ENCODE measurements at regions not wholly inside any gene's neighbourhood (a gene's known extent, or its start where the extent isn't known, plus 50 kb on each side); places are given as distances from the start of the nearest gene placed in this dataset.

DNA sequence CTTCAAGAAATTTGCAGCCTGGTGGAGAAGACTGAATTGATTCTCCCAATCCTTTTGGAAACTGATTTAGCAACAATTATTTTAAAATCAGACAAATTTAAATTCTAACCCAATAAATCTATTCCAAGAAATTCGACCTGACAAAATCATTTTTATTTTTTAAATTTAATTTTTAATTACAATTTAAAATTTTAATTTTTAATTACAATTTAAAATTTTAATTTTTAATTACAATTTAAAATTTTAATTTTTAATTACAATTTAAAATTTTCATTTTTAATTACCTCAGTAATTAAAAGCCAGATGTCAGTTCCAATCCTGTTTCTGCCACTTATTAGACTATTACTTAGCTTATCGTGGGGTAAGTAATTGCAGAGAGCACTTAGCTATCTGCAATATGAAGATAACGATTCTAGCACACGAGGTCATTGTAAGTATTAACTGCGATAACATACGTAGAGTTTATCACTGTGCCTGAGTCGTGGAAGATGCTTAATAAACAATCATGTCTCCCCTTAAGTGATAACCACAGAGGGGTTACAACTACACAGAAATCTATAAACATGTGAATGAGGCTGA lies 346.4 kb upstream of the SLC24A2 start:
- TF ChIP-seq, protein P1, sequence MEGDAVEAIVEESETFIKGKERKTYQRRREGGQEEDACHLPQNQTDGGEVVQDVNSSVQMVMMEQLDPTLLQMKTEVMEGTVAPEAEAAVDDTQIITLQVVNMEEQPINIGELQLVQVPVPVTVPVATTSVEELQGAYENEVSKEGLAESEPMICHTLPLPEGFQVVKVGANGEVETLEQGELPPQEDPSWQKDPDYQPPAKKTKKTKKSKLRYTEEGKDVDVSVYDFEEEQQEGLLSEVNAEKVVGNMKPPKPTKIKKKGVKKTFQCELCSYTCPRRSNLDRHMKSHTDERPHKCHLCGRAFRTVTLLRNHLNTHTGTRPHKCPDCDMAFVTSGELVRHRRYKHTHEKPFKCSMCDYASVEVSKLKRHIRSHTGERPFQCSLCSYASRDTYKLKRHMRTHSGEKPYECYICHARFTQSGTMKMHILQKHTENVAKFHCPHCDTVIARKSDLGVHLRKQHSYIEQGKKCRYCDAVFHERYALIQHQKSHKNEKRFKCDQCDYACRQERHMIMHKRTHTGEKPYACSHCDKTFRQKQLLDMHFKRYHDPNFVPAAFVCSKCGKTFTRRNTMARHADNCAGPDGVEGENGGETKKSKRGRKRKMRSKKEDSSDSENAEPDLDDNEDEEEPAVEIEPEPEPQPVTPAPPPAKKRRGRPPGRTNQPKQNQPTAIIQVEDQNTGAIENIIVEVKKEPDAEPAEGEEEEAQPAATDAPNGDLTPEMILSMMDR (IDR thresholded peaks at IDR 0.05), result no peak
- TF ChIP-seq POLR2AphosphoS5 (IDR thresholded peaks at IDR 0.05) (no peak), POLR2A (IDR thresholded peaks at IDR 0.05) (no peak)
- Histone ChIP-seq H3K27me3 (replicated peaks; ENCODE audit: insufficient read depth) (no peaks in the 10 kb centered on the region), H3K27ac (no peak overlapping the region), H3K4me3 (no peak overlapping the region), H3K36me3 (no peaks in the 10 kb centered on the region), H3K9me3 (no peaks in the 10 kb centered on the region), H3K4me1 (replicated peaks) (no peaks in the 10 kb centered on the region)
- WGBS, result 86% methylated on average over 7 of the region's 7 CpGs
- intact Hi-C loops (cut with DNase I), result no loop called here
- DNase-seq (ENCODE audit: low spot score), result no peak

DNA sequence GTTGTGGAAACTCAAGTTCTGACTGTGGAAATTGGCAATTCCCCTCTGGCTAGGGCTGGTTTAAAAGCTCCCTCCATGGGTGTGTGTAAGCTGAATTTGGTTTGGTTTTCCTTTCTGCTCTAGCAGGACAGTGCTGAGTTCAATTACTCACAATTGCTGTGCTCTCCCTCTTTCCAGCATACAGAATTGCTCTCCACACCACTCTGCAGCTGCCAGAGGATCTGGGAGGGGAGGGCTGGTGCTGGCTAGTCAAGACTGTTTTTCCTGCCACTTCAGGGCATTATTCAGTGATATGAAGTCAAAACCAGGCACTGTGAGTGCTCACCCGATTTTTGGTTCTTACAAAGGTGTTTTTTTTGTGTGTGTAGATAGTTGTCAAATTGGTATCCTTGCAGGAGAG lies 336.9 kb upstream of the SLC24A2 start:
- H3K4me3 ChIP-seq, result no peak overlapping the region
- H3K36me3 ChIP-seq, result no peaks in the 10 kb centered on the region
- no peaks in the 10 kb centered on the region for H3K4me1 ChIP-seq (replicated peaks)
- no peak overlapping the region for H3K27ac ChIP-seq
- H3K27me3 ChIP-seq (replicated peaks; ENCODE audit: insufficient read depth), result no peaks in the 10 kb centered on the region
- intact Hi-C loops (cut with DNase I), result no loop called here
- no peaks in the 10 kb centered on the region for H3K9me3 ChIP-seq
- 70% methylated on average over 1 of the region's 1 CpG for WGBS
- TF ChIP-seq, protein P1 (IDR thresholded peaks at IDR 0.05), result no peak
- TF ChIP-seq POLR2AphosphoS5 (IDR thresholded peaks at IDR 0.05) (no peak), POLR2A (IDR thresholded peaks at IDR 0.05) (no peak)
- DNase-seq (ENCODE audit: low spot score), result no peak

DNA sequence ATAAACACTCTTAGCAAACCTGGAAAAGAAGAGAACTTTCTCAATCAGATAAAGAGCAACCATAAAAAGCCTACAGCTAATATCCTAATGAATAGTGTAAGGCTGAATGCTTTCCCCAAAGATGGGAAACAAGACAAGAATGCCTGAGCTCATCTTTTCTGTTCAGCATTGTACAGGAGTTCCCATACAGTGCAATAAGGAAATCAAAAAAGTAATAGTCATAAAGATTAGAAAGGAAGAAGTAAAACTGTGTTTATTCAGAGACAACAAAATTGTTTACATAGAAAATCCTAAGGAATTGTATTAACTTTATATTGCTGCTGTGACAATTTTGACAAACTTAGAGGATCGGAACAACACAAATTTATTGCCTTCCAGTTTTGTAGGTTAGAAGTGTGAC lies 330.7 kb upstream of the SLC24A2 start:
- Histone ChIP-seq H3K9me3 (no peaks in the 10 kb centered on the region), H3K27ac (no peak overlapping the region), H3K36me3 (no peaks in the 10 kb centered on the region), H3K4me3 (no peak overlapping the region), H3K27me3 (replicated peaks; ENCODE audit: insufficient read depth) (no peaks in the 10 kb centered on the region), H3K4me1 (replicated peaks) (no peaks in the 10 kb centered on the region)
- 50% methylated on average over 1 of the region's 1 CpG for WGBS
- TF ChIP-seq, protein P1 (IDR thresholded peaks at IDR 0.05), result no peak
- TF ChIP-seq POLR2A (IDR thresholded peaks at IDR 0.05) (no peak), POLR2AphosphoS5 (IDR thresholded peaks at IDR 0.05) (no peak)
- intact Hi-C loops (cut with DNase I), result no loop called here
- no peak for DNase-seq (ENCODE audit: low spot score)

DNA sequence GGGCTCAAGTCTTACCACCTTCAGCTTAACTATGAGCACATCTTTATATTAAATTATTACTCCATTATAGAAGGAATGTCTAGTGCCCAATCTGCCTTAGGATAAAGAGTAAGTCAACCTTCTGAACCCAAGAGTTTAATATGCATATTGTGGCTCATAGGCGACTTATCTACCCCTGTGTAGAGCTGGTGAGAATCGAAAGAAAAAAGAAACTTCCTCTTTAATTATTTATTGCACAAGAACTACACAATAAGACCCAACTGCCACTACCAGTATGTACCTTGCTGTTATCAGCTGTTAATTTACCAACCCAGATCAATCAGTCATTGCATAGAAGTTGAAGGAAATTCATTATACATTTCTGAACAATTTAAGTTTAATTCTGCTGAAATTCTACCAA lies 329.1 kb upstream of the SLC24A2 start:
- no peak for TF ChIP-seq POLR2AphosphoS5 (IDR thresholded peaks at IDR 0.05)
- TF ChIP-seq, protein P1 (IDR thresholded peaks at IDR 0.05), result no peak
- intact Hi-C loops (cut with DNase I), result no loop called here
- Histone ChIP-seq H3K9me3 (no peaks in the 10 kb centered on the region), H3K4me3 (no peak overlapping the region), H3K27ac (no peak overlapping the region), H3K36me3 (no peaks in the 10 kb centered on the region), H3K27me3 (replicated peaks; ENCODE audit: insufficient read depth) (no peaks in the 10 kb centered on the region), H3K4me1 (replicated peaks) (no peaks in the 10 kb centered on the region)
- WGBS, result 88% methylated on average over 2 of the region's 2 CpGs
- DNase-seq (ENCODE audit: low spot score), result no peak

DNA sequence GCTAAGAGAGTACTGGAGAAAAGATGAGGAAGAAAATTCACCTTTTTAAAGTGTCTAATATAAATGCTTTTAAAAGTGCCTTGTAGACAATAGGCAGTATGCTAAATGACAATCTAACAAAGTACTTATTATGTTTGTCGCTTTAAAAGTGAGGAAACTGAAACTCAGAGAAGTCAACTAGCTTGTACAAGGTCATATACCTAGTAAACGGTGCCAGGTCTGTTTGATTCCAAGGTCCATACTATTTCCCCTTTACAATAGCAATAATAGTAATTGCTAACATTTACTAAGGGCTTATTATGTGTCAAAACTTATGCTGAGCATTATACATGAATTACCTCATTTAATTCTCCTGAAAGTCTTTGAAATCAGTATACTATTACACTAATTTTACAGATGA lies 328.6 kb upstream of the SLC24A2 start:
- Histone ChIP-seq H3K27me3 (replicated peaks; ENCODE audit: insufficient read depth) (no peaks in the 10 kb centered on the region), H3K27ac (no peak overlapping the region), H3K36me3 (no peaks in the 10 kb centered on the region), H3K4me3 (no peak overlapping the region), H3K4me1 (replicated peaks) (no peaks in the 10 kb centered on the region), H3K9me3 (no peaks in the 10 kb centered on the region)
- no peak for TF ChIP-seq POLR2A (IDR thresholded peaks at IDR 0.05)
- no peak for TF ChIP-seq POLR2AphosphoS5 (IDR thresholded peaks at IDR 0.05)
- TF ChIP-seq, protein P1 (IDR thresholded peaks at IDR 0.05), result no peak
- DNase-seq (ENCODE audit: low spot score), result no peak
- WGBS, result 24% methylated on average over 2 of the region's 2 CpGs
- intact Hi-C loops (cut with DNase I), result no loop called here

All from prostate gland (tissue), 2 donors.